Putamen (tissue), 1 donor: ENCODE measurements at regions not wholly inside any gene's neighbourhood (a gene's known extent, or its start where the extent isn't known, plus 50 kb on each side); places are given as distances from the start of the nearest gene placed in this dataset.

Experiments
- DNase-seq: peaks from one replicate; pipeline ENCODE4 v3.0.0-alpha.2; 2016; ENCODE audit warnings: low spot score

- peak; percentile 12 for DNase-seq
These were observed 300.1 kb upstream of the TRIB2 start for GRCh38 chr2:12416600-12416999.

GRCh38 chr2:12417786-12418185, 298.9 kb upstream of the TRIB2 start:
- no peak for DNase-seq

GRCh38 chr2:12419803-12420202, 296.9 kb upstream of the TRIB2 start:
- no peak for DNase-seq

- DNase-seq = no peak
These were observed 295.7 kb upstream of the TRIB2 start for GRCh38 chr2:12421046-12421445.

GRCh38 chr2:12424219-12424618, 292.5 kb upstream of the TRIB2 start:
- DNase-seq = no peak

- DNase-seq = no peak
These were observed 291.9 kb upstream of the TRIB2 start for GRCh38 chr2:12424809-12425208.

GRCh38 chr2:12428324-12428723, 288.4 kb upstream of the TRIB2 start:
- no peak for DNase-seq

- no peak for DNase-seq
These were observed 287.9 kb upstream of the TRIB2 start for GRCh38 chr2:12428786-12429185.

GRCh38 chr2:12429779-12430406, 286.8 kb upstream of the TRIB2 start:
- DNase-seq = no peak

- no peak for DNase-seq
These were observed 286.2 kb upstream of the TRIB2 start for GRCh38 chr2:12430407-12431133.

GRCh38 chr2:12432985-12433625, 283.6 kb upstream of the TRIB2 start:
- no peak for DNase-seq

- DNase-seq = no peak
These were observed 283.1 kb upstream of the TRIB2 start for GRCh38 chr2:12433626-12433990.

- DNase-seq = no peak
These were observed 282.1 kb upstream of the TRIB2 start for GRCh38 chr2:12434630-12435098.

- DNase-seq = no peak
These were observed 281.1 kb upstream of the TRIB2 start for GRCh38 chr2:12435430-12436222.

- no peak for DNase-seq
These were observed 280.3 kb upstream of the TRIB2 start for GRCh38 chr2:12436483-12436882.

GRCh38 chr2:12436935-12437561, 279.7 kb upstream of the TRIB2 start:
- DNase-seq = no peak

GRCh38 chr2:12440731-12441130, 276.0 kb upstream of the TRIB2 start:
- DNase-seq = no peak

GRCh38 chr2:12441750-12442475, 274.8 kb upstream of the TRIB2 start:
- no peak for DNase-seq

- DNase-seq = no peak
These were observed 274.3 kb upstream of the TRIB2 start for GRCh38 chr2:12442476-12442847.

- no peak for DNase-seq
These were observed 267.8 kb upstream of the TRIB2 start for GRCh38 chr2:12448846-12449505.

GRCh38 chr2:12451726-12452125, 265.0 kb upstream of the TRIB2 start:
- DNase-seq = no peak
